ENCODE measurements at regions not wholly inside any gene's neighbourhood (a gene's known extent, or its start where the extent isn't known, plus 50 kb on each side); places are given as distances from the start of the nearest gene placed in this dataset.
"Not testable (repeated sequence)": the region's sequence is repeated elsewhere in the genome, so short reads cannot be mapped to it uniquely, and the experiment has no call there.

DNA sequence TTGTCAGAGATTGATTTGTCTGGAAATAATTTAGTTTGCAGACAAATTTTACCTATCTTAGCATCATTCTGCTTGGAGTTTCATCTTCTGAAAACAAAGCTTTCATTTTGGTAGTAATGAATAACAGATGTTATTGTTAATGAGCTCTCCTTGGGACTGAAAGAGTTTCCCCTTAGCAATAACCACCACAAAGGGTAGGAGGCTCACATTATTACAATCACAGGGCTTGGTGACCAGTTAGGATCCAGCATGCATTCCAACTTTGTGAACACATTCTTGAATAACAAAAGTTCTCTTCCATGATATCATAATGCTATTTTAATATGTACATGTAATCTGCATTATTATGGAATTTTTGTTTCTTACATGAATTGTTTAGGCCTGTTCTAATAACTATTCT lies 148.8 kb upstream of the VWC2 start:
- DNase-seq: no peak

DNA sequence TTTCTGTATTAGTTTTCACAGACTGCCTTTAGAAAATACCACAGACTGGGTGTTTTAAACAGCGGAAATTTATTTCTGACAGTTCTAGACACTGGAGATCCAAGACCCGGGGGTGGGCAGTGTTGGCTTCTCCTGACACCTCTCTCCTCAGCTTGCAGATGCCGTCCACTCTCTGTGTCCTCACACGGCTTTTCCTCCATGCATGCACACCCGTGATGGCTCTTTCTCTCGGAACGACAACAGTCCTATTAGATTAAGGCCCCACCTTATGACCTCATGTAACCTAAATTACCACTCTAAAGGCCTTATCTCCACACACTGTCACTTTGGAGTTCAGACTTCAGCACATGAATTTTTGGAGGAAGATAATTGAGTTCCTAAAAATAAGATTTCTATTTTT lies 142.9 kb upstream of the VWC2 start:
- no peak for DNase-seq

DNA sequence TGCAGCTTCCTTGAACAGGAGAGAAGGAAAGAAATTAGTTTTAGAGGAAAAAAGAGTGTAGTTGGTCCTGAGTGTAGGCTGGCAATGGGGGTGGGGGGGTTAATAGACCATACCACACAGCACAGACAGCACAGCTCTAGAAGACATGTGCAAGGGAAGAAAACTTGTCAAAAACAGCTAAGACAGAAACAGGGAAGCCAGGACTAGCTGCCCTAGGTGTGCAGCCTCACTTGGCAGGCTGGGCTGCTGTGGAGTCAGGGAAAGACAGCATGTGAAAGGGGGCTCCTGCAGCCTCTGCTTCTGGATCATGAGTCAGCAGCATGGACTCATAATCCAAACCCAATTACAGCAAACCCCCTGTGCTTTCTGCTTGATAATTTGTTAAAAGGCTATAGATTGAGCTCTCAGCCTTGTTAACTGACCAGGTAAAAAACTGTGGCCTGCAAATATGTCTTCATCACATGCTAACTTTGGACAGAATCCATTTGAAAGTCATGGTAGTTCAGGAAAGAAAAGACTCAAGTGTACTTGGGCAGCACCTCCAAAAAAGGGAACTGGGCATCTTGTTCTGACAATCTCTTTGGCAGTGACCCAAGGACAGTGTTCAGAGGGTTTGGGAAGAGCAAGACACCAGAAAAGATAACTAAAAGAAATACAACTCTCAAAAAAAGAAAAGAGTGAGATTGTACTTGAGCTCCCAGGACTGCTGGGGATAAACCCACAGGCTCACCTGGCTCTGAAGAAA lies 142.2 kb upstream of the VWC2 start:
- no peak for DNase-seq

DNA sequence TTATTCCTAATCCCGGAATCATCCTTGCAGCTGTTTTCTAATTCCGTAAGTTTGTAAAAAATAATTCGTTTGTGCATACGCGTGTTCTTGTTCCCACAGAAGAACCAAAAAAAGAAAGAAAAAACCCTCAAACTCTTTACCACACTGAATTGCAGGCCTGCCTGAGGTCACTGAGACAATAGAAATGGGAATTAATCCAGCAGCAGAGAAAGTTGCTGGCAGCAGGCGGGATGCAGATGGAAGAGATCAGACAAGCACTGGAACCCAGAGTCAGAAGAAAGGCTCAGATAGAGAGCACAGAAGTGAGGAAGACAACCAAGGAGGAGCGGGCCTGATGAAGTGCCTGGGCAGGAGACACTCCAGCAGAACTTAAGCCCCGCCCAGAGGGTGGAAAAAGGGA lies 141.5 kb upstream of the VWC2 start:
- DNase-seq: no peak

DNA sequence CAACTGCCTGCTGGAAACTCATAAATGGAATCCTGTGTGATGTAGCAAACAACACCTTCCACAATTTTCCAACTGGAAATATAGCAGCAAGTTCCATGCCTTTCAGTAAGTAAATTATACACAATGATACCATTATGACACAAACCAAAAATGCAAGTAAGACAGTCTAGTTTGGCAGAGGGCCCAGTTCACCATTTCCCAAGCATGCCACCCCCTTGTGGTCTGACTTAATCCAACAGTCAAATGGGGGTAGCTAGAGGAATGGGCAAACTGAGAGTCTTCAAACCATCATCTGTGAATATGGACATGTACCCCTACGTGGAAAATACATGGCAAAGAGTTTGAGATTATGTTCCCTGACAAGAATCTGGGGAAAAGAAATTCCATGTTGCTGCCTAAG lies 137.6 kb upstream of the VWC2 start:
- no peak for DNase-seq

DNA sequence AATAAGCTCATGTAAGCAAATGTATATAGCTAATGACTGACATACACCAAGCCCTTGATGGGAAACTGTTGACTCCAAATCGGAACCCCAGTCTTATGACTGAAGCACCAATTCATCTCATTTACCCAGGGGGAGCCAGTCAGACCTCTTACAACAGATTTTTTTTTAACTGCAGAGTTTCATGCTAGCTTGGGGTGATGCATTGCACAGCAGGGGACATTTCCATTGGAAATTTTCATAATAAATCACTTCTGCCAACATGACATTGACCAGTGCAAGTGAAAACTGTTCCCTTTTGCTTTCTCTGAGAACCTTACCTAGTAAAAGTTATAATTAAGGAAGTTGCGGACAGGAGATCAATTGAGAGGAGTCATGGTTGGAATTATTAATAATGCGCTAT lies 137.0 kb upstream of the VWC2 start:
- no peak for DNase-seq

DNA sequence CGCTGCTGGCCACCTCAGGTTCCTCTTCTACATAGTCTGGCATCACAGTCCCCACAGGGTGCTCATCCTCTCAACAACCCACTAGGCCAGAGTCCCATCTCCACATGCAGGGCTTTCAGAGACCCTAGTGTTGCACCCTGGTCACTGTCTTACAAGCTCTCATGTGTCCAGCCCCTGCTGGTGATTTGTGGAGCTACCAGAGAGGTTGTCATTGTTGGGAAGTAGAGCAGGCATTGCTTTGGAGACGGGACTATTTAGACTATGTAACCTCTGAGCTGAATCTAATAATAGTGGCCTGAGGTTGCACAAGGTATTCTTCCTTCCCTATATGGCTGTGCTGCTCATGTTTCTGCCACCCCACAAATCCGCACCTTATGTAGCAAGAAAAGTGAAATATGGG lies 135.3 kb upstream of the VWC2 start:
- DNase-seq: no peak

DNA sequence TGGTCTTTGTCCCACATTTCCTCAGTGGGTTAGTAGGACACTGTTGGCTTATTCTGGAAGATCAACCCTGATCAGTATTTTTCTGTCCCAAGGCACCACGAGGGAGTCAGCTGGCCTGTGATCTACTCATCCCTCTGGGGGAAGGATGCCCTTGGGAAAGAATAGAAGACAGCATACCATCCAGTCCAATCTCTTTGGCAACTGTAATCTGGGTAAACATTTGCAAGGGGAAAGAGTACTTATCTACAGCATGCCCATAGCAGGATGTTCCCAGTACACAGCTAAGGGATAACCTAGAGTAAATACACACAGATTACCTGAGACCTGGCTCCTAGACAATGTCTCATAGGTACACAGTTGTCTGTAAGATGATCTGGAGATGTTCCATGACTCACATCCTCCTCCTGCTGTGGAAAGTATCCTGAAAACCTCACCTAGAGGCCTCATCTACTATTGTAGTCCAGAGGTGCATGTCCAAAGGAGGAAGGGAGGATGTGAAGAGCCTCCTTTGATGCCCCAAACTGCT lies 134.3 kb upstream of the VWC2 start:
- no peak for DNase-seq

DNA sequence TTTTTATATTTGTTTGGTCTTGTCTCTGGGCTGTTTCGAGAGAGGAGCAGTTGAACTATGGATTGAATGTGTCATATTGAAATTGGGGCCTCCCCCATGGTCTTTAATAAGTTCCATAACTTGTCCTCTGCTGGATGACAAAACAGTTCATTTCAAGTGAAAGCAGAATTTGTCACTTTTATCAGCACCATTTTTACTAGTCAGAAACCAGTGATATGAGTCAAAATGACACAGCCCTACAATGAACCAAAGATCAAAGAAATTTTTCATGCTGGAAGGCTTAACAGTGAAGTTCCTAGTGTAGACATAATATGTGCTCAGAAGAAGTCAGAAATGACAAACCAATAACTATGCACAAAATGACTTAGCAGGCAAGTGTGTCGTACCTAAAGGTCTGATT lies 133.6 kb upstream of the VWC2 start:
- no peak for DNase-seq

DNA sequence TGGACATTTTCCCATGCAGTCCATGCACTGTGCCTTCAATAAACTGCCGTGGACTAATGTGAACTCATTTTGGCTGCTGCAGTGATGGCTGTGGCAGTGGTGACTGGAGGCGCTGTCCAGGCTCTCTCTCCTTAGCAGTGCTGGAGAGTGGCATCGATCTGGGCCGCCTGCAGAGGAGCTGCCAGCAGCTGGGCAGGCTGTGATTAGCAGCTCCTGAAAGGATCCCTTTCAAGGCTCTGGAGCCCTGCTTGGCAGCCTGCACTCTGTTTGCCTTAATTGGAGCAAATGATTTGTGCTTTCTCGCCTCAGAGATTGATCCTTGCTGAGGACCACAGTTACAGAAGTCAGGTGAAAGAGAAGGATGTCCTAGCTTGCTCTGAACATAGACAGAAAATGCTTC lies 130.1 kb upstream of the VWC2 start:
- no peak for DNase-seq

DNA sequence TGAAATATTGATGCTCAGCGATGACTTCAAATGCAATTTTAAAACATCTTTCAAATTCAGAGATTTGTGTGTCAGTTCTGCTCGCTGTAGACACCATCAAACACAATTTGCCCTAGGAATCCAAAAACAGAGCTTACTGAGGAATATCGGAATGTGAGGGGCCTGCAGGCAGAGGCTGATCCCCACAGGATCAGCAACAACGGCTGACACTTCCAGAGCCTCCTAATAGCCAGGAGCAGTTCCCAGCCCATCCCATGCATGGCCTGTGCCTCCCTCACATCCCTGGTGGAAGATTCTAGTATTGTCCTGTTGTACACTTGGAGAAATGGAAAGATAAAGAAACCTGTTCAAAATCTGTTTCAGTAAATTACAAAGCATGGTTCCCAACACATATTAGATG lies 129.7 kb upstream of the VWC2 start:
- no peak for DNase-seq

DNA sequence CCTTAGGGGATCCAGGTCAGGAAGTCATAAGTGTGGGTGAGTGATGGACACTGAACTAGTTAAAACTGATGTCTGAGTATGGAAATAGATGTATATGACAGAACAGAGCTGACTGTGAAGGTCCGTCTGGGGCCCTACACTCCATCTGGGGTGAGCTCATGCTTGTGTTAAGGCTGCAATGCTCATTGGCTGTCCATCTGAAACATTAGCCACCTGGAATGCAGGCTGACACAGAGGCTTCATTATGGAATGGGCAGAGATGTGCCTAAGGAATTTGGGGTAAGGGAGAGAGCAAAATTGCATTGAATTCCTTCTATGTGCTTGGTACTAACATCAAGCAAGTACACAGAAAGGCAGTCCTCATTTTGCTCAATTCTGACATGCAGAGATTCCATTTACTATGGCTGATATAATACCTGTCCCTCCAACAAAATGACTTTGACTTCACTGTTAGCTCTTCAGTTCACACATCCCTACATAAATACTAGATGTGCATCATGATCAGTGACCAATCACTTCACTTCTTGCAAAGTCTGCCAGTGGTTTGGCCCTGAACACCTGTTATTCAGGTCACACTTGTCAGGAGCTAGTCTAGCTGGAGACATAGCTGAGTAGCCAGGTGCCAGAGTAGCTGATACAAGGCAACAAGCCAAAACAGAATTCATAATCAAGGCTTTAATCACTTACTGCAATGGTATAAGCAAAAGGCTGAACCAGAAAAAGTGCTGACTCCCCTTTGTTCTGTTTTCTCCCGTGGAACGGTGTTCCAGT lies 128.9 kb upstream of the VWC2 start:
- no peak for DNase-seq

DNA sequence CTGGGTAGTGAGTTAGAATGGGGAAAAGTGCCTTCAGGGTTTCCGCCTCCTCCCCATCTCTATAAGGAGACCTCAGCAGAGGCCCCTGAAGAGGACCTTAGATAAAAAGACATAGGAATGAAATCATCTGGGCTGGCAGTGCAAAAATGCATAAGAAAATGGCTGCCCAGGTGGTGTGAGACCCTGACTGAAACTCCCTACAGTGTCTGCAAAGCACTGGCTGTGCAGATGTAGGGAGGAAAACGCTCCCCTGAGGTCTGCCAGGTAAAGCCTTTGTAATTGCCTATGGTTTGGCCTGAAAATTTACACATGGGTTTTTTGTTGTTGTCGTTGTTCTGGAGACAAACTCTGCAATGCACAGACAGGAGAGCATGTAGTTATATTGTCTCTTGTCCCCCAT lies 128.1 kb upstream of the VWC2 start:
- DNase-seq: no peak

DNA sequence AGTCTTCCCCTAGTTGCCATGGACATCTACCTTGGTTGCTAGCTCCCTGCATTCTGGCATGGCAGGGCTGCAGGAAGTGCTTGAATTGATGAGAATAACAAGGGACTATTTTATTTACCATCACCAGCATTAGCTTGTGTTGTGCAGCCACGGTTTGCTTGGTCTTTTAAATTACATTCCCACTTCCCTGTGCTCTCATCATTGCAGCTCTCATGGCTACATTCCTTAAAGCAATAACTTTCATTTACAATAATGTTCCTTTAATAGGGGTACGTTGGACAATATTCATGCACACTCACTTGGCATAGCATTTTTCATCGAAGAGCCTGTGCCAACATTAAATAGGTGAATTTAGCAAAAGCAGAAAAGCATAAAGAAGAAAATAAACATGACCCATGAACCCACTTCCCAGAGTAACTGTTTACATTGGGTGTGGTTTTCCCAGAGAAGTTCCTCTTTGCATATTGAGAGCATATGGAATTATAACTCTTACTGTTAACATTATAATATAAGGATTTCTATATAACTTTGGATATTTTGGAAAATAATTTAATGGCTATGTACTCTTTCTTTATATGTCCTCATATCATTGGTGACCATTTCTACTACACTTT lies 113.2 kb upstream of the VWC2 start:
- no peak for DNase-seq

DNA sequence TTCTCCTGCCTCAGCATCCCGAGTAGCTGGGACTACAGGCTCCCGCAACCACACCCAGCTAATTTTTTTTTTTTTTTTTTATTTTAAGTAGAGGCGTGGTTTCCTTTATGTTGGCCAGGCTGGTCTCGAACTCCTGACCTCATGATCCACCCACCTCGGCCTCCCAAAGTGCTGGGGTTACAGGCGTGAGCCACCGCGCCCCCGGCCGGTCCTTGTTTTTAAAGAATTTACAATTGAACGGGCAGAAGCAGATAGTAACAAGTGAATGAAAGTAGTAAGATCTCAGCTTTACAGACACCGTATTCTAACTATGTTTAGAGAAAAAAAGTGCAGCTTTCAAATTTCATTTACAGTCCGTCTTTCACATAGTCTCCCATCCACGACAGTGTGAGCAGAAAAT lies 112.5 kb upstream of the VWC2 start:
- no peak for DNase-seq

DNA sequence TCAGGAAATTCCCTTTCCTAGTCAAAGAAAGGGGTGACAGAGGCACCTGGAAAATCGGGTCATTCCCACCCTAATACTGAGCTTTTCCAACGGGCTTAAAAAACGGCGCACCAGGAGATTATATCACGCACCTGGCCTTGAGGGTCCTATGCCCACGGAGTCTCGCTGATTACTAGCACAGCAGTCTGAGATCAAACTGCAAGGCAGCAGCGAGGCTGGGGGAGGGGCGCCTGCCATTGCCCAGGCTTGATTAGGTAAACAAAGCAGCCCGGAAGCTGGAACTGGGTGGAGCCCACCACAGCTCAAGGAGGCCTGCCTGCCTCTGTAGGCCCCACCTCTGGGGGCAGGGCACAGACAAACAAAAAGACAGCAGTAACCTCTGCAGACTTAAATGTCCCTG lies 107.5 kb upstream of the VWC2 start:
- DNase-seq: not testable (repeated sequence)

DNA sequence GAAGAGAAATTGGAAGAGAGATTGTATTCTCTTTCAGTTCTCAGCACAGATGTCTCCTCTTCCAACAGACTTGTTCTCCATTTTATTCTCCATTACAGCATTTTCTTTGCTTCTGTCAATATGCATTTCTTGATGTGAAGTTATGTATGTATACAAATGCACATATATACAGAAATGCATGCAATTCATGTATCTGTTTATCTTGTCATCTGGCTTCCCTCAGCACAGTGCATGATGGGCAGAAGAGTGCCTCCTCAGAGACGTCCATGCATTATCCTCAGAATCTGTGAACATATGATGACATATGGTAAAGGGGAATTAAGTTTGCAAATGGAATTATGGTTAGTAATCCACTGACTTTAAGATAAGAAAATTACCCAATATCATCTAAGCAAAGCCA lies 106.7 kb upstream of the VWC2 start:
- DNase-seq: no peak

DNA sequence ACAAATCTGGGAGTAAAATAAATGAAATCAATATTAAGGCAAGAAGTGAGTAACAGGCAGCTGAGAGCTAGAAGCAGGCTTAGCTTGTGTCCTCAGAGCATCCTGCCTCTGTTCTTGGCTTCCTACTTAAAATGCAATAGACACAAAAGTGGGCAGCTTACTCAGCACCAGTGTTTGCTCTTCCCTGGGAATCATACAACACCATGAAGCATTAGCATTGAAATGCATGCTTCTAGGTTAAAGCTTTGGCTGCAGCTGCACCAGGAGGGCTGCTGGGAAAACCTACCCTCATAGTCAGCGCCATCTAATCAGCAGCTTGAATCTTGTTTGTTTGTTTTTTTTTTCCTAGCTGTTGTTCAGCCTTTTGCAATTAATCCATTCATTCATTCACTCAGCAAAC lies 104.2 kb upstream of the VWC2 start:
- no peak for DNase-seq

DNA sequence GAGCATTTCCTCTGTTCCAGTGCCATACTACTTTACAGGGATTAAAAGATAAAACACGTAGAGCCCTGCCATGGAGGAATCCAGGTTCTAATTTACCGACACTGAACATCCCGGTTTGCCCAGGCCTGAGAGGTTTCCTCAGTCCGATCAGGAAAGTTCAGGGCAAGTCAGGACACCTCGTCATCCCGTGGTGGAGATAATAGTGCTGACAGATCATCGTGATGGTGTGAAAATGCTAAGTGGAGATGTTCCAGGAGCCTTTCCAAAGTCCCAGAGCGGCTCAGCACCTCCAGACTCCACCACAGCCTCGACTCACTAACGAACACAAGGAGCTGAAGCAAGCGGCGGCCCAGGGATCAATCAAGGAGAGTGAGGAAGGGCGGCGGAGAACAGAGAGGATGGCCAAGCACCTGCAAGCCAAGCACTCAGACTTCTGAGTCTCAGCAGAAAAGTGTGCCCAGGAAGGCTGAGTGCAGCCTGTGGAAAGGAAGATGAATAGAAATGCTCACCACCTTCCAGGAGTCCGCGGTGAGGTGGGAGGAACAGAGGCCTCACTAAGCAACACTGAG lies 103.7 kb upstream of the VWC2 start:
- no peak for DNase-seq

DNA sequence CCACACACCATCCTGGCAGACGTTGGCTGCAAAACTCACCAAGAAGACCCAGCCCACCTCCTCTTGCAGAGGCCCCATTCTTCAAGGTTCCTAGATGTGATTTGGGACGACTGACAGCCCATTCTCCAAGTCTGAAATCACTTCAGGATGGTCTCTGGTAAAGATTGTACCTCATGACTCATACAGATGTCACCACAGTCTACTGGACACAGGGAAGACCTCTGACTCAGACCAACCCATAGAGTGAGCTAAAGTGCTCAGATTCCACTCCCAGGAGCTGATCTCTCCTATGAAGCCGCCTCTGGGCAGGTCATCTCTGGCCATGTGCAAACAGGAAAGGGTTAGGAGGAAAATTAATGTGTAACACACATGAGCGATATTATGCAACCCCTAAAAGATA lies 102.4 kb upstream of the VWC2 start:
- no peak for DNase-seq

DNA sequence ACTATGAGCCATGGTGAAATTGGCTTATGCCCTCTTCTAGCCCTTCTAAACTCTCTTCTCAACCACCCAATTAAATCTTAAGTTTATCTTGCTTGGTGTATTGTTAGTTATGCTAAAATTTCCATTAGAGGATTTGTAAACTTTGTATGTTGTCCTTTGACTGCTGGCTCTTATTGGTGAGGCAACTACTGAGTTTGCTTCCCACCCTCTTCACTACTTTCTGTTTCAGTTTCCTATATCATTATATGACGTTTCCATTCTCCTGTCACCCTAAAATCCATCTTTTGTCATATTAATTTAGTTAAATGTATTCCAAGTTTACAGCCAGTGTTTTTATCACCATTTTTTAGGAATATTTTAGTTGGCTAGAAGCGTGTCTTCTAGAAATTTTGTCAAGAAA lies 80.9 kb upstream of the VWC2 start:
- no peak for DNase-seq

DNA sequence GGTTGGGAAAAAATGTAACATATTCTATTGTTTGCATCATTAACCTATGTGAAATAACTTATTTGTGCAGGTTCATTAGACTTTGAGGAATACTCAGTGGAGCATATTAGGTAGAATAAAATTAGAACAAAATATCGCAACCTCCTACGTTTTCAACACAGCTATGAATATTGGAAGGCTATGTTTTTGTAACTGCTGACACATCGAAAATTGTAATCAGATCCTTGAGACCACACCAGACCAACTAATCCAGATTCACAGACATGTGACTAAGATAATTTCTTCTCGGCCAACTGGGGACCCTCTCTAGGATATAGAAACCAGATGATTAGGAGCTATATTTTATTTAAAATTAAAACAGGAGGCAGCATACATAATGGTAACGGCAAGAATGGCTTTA lies 77.5 kb upstream of the VWC2 start:
- DNase-seq: no peak

DNA sequence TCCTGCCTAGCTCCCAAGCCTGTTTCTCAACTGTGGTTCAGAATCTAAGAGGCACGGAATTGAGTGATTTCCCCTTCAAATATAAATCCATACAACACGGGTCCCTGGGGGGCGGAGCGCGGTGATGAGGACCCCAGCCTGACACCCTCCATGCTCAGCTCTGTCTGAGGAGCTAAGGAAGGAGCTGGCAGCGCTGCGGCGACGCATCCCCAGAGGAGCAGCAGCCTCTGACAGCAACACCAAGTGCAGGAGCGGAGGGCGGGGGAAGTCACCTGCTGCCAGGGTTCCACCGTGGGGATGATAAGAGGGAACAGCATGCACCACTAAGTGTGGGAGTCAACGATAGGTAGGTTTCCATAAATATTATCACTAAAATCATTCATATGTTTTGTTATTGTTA lies 72.6 kb upstream of the VWC2 start:
- DNase-seq: no peak

DNA sequence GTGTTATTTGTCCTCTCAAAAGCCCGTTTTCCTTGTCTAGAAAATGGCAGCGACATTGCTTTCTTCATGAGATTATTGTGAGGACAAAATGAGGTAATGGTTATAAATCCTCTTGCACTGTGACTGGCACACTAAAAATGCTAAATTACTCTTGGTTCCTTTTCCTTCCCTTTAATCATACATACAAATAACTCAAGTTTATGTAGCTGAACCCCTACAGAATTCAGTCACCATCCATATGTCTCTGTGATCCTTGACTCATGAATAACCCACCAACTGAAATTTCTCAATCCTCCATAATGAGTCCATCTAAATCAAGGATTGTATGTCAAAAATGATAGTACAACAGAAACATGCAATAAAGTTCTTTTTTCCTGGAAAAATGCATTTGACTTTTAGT lies 71.3 kb upstream of the VWC2 start:
- DNase-seq: no peak

All from NCI-H1417 (cell line).